Myocyte (in vitro differentiated cells): ENCODE measurements at regions not wholly inside any gene's neighbourhood (a gene's known extent, or its start where the extent isn't known, plus 50 kb on each side); places are given as distances from the start of the nearest gene placed in this dataset.
"Not testable (repeated sequence)": the region's sequence is repeated elsewhere in the genome, so short reads cannot be mapped to it uniquely, and the experiment has no call there.

Experiments
- DNase-seq: peaks from one replicate; pipeline ENCODE4 v3.0.0-alpha.2; 2012; ENCODE audit warnings: low read depth

- DNase-seq = no peak
Observed at GRCh38 chr11:44416776-44417175, 106.8 kb upstream of the ALX4 start.

DNA sequence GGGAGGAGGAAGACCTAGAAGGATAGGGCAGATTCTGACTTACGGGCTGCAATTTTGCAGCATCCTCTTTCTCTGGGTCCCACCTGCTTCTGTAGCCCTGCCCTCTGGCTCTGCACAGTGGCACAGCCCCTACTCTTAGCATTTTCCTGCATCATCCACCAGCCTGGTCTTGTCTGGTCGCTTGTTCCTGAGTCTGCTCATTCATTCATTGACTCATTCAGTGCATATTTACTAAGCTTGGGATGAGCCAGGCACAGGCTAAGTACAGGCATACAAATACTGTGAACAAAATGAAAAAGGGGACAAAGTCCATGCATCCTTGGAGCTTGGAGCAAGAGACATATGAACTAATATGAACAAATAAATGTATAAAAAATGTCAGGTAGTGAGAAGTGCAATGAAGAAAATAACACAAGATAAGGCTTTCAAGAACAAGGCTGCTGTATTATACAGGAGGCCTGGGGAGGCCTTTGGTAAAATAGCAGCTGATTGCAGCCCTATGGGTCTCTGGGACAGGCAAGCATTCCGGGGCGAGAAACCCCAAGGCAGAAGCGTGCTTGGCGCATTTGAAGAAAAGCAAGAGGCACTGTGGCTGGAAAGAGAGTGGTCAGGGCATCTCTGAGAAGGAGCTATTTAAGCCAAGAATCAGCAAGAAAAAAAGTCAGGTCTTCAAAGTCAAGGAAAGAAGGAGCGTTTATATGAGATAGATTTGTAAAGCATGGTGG is 108.0 kb upstream of the ALX4 start:
- DNase-seq = no peak

DNA sequence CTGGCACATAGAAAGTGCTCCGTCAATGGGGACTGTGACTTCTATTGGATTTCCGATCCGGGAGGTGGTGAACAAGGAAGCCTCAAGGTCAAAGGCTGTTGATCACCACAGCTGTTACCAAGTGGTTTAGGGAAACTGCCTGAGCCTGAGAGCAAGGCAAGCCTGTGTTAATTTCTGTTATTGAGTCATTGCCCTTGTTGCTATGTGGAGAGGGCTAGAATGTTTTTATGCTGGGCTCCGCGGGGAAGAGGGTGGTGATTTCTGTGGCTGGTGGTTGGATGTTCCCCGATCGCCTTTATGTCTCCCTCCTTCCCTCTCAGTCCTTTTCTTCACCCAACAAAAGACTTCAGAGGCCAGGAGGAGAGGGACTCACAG is 108.5 kb upstream of the ALX4 start:
- DNase-seq = peak; percentile 80

DNA sequence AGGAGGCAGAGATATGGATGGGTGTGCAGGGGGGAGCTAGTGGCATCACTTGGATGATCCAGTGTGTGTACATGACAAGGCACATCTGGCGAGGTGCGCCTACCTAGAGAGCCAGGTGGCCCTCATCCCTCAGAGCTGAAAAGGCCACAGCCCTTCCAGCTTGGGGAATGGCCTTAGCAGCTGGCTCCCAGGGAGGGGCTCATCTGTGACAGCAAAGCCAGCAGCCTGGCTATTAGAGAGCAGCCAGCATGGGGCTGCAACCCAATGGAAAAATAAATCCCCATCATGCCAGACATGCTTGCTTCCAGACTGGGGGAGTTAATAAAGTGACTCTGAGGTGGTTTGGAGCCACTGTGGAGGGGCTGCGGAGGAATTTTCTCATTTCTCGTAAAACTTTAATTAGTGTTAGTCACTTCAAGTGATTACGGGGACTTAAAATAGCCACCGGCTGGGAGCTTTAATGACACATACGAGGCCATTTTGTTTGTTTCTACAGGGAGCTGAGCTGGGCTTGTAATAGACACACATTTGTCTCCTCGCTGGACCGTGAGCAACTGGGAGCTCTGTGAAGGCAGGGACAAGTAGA is 111.2 kb upstream of the ALX4 start:
- peak; percentile 41 for DNase-seq

GRCh38 chr11:44423289-44423688 is 113.3 kb upstream of the ALX4 start:
- DNase-seq = no peak

DNA sequence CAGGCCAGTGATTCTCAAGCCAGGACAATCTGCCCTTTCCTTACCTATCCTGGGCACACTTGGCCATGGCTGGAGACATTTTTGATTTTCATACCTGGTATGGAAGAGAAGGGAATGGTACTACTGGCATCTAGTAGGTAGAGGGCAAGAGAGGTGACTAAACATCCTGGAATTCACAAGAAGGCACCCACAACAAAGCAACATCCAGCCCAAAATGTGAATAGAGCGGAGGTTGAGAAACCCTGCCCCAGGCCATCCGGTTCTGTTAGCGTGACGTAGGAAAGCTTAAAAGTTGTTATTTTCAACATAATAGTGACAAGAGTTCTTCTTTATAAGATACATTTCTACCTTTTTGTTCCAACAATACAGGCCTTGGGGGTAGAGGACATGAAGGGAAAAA is 114.9 kb upstream of the ALX4 start:
- DNase-seq = no peak

GRCh38 chr11:44426119-44426518 is 116.2 kb upstream of the ALX4 start:
- no peak for DNase-seq

DNA sequence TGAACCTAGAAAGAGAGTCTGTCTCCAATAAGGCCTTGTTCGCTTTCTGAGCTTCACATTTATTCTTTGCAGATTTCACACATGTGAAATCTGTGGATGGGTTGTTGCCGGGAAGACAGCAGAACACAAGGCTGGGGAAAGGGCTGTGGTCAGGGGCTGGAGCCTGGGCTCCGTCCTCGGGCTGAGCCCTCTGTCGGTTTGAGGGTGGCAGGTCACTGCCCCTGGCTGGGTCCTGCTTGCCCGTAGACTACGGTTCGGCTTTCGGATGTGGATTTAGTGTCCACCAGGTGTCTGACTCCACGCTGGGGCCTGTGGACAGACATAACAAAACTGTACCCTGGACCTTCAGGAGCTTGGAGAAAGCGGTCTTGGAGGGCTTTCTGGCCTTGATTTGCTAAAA is 117.0 kb upstream of the ALX4 start:
- DNase-seq = no peak

GRCh38 chr11:44427432-44427831 is 117.5 kb upstream of the ALX4 start:
- no peak for DNase-seq

DNA sequence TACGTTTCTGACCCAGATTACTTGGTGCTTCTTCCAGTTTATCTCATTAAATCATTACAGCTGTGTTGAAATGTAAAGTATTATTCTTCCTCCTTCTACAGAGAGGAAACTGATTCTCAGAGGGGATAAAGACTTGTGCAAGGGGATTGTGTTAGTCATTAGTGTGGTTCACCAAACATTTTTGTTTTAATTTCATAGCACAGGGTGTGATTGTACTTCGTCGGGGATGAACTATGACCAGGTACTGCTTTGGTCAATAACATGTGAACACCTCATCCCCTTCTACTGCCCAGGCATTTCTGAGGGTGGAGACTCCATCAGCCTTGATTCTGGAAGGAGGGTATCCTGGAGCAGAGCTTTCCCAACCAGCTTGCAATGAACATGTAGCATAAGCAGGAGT is 120.2 kb upstream of the ALX4 start:
- no peak for DNase-seq

GRCh38 chr11:44434191-44434590 is 124.3 kb upstream of the ALX4 start:
- DNase-seq = no peak

GRCh38 chr11:44437122-44437521 is 127.2 kb upstream of the ALX4 start:
- DNase-seq = no peak

DNA sequence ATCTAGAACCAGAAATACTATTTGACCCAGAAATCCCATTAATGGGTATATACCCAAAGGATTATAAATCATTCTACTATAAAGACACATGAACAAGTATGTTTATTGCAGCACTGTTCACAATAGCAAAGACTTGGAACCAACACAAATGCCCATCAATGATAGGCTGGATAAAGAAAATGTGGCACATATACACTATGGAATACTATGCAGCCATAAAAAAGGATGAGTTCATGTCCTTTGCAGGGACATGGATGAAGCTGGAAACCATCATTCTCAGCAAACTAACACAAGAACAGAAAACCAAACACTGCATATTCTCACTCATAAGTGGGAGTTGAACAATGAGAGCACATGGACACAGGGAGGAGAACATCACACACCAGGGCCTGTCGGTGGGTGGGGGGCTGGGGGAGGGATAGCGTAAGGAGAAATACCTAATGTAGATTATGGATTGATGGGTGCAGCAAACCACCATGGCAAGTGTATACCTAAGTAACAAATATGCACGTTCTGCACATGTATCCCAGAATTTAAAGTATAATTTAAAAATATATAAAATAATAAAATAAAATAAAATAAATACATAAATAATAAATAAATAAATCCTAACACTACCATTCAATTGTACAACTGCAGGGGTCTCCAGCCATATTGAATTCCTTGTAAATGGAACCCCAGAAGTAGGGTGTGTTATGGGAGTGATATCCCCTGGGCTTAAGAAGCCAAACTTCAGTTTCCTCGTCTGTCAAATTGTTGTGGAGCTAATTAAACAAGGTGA is 122.4 kb upstream of the CD82 start:
- not testable (repeated sequence) for DNase-seq

DNA sequence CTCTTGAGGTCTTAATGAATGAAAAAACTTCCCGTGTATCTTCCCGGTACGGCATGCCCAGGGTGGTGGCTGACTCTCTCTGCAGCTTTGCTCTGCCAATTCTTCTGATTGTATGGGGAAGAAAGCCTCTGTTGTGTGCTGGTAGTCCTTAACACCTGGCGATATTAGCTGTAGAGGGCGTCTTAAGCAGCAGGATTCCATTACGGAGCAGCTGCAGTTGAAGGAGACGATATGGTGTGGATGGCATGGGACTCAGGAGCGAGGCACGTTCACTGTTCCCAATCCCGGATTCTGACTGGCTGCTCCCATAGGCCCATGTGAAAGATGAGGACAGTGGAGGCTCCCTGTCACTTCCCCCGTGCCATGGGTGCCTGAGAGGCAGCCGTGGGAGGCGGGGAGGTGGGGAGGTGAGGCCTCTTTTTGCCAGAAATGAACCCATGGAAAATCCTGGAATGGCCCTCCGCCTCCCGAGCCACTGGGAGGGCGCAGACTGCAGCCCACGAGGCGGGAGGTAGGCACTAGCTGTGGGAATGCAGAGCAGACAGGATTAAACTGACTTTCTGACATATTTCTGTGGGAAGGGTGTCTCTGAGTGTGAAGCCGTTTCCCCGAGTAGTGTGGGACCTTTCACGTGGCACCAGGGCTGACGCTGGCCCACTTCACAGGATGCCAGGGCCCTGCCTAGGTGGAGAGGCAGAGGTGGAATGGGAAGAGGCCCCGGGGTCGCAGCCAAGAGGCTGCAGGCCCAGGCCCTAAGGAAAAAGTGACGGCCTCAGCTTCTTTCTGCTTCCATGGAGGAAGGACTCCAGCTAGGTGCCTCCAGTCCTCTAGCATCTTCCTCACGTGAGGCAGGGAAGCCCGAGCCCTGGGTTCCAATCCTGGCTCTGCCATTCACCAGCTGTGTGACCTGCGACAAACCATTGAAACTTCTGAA is 121.4 kb upstream of the CD82 start:
- no peak for DNase-seq

DNA sequence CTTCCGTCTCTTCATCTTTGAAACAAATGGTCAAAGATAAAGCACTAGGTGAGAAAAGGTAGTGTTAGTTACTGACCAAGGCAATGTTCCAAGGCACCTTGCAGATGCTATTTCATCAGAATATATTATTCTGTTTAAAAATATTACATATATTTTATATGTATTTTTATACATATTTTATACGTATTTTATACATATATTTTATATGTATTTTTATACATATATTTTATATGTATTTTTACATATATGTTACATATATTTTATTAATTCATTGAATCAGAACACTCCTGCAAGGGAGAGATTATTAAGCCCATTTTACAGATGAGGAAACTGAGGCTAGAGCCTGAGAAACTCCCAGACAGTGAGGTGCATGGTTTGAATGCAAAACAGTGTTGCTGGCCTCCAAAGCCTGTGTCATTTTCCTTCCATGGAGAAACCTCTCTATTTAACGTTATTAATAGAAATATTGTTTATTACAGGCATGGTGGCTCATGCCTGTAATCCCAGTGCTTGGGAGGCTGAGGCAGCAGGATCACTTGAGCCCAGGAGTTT is 120.6 kb upstream of the CD82 start:
- no peak for DNase-seq

- DNase-seq = no peak
Observed at GRCh38 chr11:44445500-44446365, 119.7 kb upstream of the CD82 start.

DNA sequence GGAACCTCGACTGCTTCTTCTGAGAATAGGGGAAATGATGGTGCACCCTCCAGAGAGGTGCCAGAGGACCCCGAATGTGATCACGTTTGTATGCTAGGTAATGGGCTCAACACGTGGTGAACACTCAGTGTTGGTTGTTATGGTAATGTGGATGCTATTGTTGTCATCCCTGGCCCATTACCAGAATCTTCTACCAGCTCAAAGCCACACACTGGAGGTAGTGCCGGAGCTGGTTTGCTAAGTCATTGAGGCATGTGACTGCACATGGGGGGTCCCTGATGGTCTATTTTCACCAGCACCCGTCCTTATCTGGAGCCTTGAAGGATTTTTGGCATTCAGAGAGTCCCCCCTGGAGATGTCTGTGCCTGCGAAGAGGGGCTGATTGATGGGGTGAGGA is 119.1 kb upstream of the CD82 start:
- DNase-seq = no peak

- peak; percentile 14 for DNase-seq
Observed at GRCh38 chr11:44446996-44447771, 118.3 kb upstream of the CD82 start.

DNA sequence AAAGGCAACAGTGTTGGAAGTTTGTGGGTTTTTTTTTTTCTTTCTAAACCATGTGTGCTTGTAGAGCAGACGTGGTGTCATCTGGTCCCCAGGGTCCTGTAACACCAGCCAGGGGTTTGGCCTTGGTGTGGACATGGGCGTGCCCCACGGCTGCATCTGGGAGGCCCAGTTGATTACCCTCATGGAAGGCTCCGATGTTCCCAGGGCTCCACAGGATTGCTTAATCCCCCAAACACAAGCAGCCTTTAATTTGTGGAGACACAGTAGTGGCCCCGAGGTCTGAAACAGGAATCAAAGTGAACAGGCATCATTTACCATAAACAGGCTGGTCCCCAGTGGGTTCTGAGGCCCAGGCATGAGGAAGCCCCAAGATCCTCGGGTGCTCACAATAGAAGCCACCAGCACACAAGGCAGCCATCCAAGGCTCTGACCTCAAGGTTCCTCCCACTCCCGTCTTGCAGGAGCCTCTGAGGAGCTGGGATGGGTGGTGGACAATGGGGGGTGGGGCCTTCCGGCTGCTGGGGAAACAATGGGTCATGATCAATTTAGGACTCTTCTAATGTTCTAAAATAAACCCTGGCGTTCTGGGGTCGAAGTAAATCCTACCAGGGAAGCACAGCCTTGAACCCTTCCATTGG is 115.0 kb upstream of the CD82 start:
- no peak for DNase-seq
